ENCODE measurements at regions not wholly inside any gene's neighbourhood (a gene's known extent, or its start where the extent isn't known, plus 50 kb on each side); places are given as distances from the start of the nearest gene placed in this dataset.
"Not testable (repeated sequence)": the region's sequence is repeated elsewhere in the genome, so short reads cannot be mapped to it uniquely, and the experiment has no call there.

DNA sequence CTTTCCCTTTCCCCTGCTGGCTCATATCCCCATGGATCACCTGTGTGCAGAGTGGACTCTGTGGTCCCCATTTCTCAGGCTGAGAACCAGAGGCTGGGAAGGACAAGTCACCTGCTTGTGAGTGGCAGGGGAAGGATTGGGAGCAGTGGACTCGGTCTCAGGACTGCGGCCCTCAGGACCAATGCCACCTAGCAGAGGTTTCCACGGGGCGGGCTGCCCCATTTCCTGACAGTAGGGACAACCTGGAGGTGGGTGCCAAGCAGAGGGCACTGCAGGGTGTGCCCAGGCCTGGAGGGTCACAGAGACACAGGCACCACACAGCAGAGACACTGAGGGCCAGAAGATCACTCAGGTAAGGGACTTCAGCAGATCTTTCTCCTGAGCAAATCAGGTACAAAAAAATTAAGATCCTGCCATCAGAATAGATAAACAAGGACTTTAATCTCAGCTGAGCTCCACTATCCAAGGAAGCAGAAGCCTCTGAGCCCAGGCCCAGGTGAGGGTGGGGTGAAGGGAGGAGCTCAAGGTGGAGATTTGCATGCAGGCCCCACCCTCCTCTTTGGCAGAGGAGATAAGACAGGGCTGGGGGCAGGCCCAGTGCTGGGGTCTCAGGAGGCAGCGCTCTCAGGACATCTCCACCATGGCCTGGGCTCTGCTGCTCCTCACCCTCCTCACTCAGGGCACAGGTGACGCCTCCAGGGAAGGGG lies 113.8 kb downstream of the GGTLC2 start:
- peak; percentile 33 for DNase-seq (ENCODE audit: low spot score)

- DNase-seq (ENCODE audit: low spot score): no peak
These were observed 115.0 kb downstream of the GGTLC2 start for GRCh38 chr22:22759371-22759770.

- no peak for DNase-seq (ENCODE audit: low spot score)
These were observed 115.6 kb downstream of the GGTLC2 start for GRCh38 chr22:22759889-22760546.

DNA sequence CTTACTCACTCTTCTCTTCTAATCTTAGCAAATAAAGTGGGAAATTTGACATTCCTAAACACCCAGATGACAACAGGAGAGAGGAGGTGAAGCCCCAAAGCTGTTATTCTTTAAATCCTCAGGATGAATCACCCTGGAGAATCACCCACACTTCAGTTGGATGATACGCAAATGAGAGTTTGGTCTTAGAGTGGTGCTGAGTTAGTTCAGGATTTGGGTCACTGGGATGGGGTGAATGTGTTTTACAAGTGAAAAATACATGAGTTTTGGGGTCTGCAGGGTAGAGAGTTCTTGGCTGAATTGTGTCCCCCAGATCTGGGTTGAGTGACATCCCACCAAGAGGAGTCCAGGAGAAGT lies 117.2 kb downstream of the GGTLC2 start:
- no peak for DNase-seq (ENCODE audit: low spot score)

DNA sequence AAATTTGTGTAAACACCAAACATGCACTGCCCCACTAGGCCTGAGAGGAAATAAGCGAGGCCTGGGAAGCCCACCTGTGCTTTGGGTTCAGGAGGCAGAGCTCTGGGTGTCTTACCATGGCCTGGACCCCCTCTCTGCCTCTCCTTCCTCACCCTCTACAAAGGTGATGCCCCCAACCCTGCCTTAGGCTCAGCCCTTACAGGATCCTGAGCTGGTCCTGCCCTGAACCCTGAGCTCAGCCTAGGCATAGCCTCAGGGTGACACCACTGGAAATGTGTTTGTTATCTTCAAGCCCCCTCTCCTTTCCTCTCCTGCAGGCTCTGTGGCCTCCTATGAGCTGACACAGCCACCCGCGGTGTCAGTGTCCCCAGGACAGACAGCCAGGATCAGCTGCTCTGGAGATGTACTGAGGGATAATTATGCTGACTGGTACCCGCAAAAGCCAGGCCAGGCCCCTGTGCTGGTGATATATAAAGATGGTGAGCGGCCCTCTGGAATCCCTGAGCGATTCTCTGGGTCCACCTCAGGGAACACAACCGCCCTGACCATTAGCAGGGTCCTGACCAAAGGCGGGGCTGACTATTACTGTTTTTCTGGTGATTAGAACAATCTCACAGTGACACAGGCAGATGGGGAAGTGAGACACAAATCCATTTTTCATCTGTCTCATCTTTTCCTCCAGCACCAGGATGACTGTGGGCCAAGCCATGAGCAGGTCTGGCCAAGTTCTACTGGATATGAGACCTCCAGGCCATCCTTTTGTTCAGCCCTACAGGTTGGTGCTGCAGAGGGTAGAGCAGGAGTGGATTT lies 117.8 kb downstream of the GGTLC2 start:
- DNase-seq (ENCODE audit: low spot score): no peak

- no peak for DNase-seq (ENCODE audit: low spot score)
These were observed 119.1 kb downstream of the GGTLC2 start for GRCh38 chr22:22763512-22763911.

GRCh38 chr22:22764085-22764484 lies 119.7 kb downstream of the GGTLC2 start:
- peak; percentile 10 for DNase-seq (ENCODE audit: low spot score)

DNA sequence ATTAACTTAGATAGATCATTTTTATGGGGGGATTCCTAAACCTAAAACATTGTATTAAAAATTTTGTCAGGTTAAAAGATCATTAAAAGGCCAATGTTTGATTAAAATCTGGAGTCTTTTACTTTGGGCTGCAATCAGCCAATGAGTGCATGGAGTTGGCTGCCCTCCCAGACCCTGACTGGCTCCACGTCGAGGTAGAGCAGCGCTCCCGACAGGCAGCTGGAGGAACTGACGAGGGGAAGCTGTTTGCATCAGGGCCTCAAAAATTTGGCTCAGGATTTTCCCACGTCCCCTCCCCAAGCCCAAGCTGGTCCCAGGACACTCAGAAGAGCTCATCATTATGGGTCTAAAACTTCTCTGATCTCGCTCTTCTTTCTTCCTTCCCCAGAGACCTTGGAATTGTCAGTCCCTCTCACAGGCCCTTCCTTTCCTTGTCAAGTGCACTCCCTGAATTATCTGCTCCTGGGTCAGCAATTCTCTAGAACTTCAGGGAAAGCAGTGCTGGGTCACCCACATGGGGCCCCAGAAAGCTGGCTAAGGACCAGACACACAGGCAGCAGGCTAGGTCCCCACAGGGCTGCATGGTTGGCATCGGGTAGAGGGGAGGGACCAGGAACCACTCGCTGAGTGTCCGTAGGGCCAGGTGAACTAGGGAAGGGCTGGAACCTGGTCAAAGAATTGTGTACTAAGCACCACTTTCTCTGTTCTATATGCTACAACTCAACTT lies 119.6 kb upstream of the IGLL5 start:
- DNase-seq (ENCODE audit: low spot score): no peak

- DNase-seq (ENCODE audit: low spot score): no peak
These were observed 118.7 kb upstream of the IGLL5 start for GRCh38 chr22:22768885-22769284.

- DNase-seq (ENCODE audit: low spot score): no peak
These were observed 118.0 kb upstream of the IGLL5 start for GRCh38 chr22:22769434-22770279.

DNA sequence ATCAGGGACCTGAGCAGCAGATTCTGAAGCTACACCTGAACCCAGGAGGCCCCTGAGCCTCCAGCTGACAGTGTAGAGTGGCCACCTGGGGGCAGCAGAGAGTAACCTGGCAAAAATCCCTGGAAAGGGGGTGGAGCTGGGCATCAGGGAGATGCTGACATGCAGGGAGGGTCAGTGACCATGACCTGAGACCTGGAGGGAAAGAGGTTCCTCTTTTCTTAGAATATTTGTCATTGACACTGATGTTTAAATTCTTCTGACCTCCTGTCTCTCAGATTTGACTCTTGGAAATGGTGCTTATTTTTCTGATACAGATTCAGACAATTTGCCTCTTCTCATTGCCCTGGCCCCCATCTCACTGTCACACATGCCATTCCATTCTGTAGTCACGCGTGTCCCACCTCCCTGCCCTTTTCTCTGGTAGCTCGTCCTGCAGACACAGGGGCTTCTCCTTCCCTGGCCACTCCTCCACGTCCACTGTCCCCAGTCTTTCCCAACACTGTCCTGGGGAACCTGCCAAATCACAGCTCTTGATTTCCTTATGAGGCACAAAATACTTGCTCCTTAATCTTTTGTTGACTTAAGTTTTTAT lies 117.2 kb upstream of the IGLL5 start:
- DNase-seq (ENCODE audit: low spot score): peak; percentile 34

GRCh38 chr22:22770881-22771280 lies 116.7 kb upstream of the IGLL5 start:
- no peak for DNase-seq (ENCODE audit: low spot score)

GRCh38 chr22:22771696-22772377 lies 115.8 kb upstream of the IGLL5 start:
- no peak for DNase-seq (ENCODE audit: low spot score)

DNA sequence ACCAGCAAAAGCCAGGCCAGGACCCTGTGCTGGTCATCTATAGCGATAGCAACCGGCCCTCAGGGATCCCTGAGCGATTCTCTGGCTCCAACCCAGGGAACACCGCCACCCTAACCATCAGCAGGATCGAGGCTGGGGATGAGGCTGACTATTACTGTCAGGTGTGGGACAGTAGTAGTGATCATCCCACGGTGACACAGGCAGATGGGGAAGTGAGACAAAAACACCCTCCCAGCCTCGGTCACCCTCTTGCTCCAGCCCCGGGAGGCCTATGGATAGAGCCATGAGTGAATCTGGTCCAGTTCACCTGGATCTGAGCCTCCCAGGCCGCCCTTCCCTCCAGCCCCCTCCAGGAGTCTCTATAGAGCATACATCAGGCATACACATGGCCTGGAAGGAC lies 115.2 kb upstream of the IGLL5 start:
- DNase-seq (ENCODE audit: low spot score): no peak

DNA sequence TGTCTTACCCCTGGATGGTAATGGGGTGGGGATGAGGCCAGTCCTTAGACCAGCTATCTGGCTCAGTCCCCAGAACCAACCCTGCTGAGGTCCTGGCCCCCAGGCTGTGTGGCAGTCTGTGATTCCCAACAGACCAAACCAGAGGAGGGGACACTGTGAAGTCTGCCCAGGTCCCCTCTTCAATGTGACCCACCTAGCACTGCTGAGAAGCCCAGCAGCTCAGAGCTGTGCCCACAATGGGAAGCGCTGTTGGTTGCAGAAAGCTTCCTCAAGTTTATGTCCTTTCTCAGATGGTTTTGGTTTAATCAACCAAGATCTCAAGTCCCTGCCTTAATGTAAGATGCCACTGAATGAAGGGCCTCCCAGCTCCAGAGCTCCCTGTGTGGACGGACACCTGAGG lies 114.7 kb upstream of the IGLL5 start:
- no peak for DNase-seq (ENCODE audit: low spot score)

- DNase-seq (ENCODE audit: low spot score): no peak
These were observed 114.2 kb upstream of the IGLL5 start for GRCh38 chr22:22773427-22773826.

GRCh38 chr22:22773979-22774604 lies 113.5 kb upstream of the IGLL5 start:
- no peak for DNase-seq (ENCODE audit: low spot score)

GRCh38 chr22:22774762-22775161 lies 112.9 kb upstream of the IGLL5 start:
- DNase-seq (ENCODE audit: low spot score): not testable (repeated sequence)

DNA sequence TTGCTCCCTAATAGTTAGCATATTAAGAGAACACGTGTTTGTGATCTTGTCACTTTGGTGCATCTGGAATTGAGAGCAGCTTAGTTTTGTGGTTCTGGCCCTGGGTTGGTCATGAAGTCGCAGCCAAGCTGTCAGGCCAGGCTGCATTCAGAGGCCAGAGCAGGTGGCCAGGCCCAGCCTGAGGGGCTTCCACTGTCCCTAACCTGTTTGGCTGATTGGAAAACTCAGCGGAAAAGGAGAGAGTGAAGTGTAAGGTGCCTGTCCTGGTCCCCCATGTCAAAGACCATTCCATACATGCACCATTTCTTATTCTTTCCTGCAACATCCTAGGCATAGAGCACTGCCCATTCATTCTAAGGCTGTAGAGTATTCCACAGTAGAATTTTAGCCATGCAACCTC lies 111.5 kb upstream of the IGLL5 start:
- no peak for DNase-seq (ENCODE audit: low spot score)

DNA sequence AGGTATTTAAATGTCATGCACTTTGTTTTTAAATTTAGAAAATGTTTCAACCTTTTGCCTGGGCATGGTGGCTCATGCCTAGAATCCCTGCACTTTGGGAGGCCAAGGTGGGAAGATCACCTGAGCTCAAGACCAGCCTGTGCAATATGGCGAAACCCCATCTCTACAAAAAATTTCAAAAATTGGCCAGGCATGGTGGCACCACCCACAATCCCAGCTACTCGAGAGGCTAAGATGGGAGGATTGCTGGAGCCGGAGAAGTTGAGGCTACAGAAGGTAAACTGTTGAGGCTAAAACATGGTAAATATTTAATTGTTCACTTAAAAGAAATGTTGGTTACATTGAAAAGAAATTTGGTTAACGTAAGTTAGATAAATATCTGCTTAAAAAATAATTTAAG lies 108.4 kb upstream of the IGLL5 start:
- DNase-seq (ENCODE audit: low spot score): no peak
